GM23338 (cell line): ENCODE measurements at regions not wholly inside any gene's neighbourhood (a gene's known extent, or its start where the extent isn't known, plus 50 kb on each side); places are given as distances from the start of the nearest gene placed in this dataset.

ENCODE experiments used
- ATAC-seq: fragments of 200-7000 bp; cut with Tn5 transposase; 3 replicates; pipeline ENCODE4 v1.9.1; 2020
- DNase-seq: peaks from one replicate; pipeline ENCODE4 v3.0.0-alpha.2; 2015; ENCODE audit warnings: low spot score
- H2AFZ ChIP-seq: fragments of 200-600 bp; sonication (generic); 2 replicates; pipeline ENCODE4 v1.8.0; 2016; ENCODE audit warnings: antibody characterized with exemption, mild to moderate bottlenecking, moderate library complexity
- H3F3A ChIP-seq: fragments of 200-600 bp; sonication (generic); replicated peaks from 2 replicates; pipeline ENCODE4 v1.8.0; 2017; ENCODE audit warnings: antibody characterized with exemption, mixed run types, low read depth
- H3K27ac ChIP-seq: fragments of 200-600 bp; sonication (generic); 2 replicates; pipeline ENCODE4 v1.6.1; 2016; ENCODE audit warnings: low read depth
- H3K27me3 ChIP-seq: fragments of 200-600 bp; sonication (generic); 2 replicates; pipeline ENCODE4 v1.8.0; 2016; ENCODE audit warnings: mild to moderate bottlenecking, mixed run types, moderate library complexity; ENCODE audit not compliant: insufficient read depth
- H3K36me3 ChIP-seq: fragments of 200-600 bp; sonication (generic); 2 replicates; pipeline ENCODE4 v1.8.0; 2016; ENCODE audit warnings: mild to moderate bottlenecking; ENCODE audit not compliant: insufficient read depth
- H3K4me1 ChIP-seq: fragments of 200-600 bp; sonication (generic); 2 replicates; pipeline ENCODE4 v1.8.0; 2016; ENCODE audit warnings: mild to moderate bottlenecking, moderate library complexity; ENCODE audit not compliant: insufficient read depth
- H3K4me2 ChIP-seq: fragments of 200-600 bp; sonication (generic); 2 replicates; pipeline ENCODE4 v1.7.1; 2017; ENCODE audit warnings: mixed run types
- H3K4me3 ChIP-seq: fragments of 200-600 bp; sonication (generic); 2 replicates; pipeline ENCODE4 v1.6.1; 2016; ENCODE audit warnings: mixed run types
- H3K79me2 ChIP-seq: fragments of 200-600 bp; sonication (generic); replicated peaks from 2 replicates; pipeline ENCODE4 v1.8.0; 2017; ENCODE audit warnings: mild to moderate bottlenecking; ENCODE audit not compliant: insufficient read depth
- H3K9me2 ChIP-seq: fragments of 200-600 bp; sonication (generic); 2 replicates; pipeline ENCODE4 v1.8.0; 2017; ENCODE audit not compliant: insufficient read depth
- H4K20me1 ChIP-seq: fragments of 200-600 bp; sonication (generic); replicated peaks from 2 replicates; pipeline ENCODE4 v1.8.0; 2017; ENCODE audit warnings: mild to moderate bottlenecking; ENCODE audit not compliant: insufficient read depth
- H3K27ac Mint-ChIP-seq: 2 replicates; pipeline ENCODE4 v1.8.0; 2020; ENCODE audit warnings: inconsistent platforms, mild to moderate bottlenecking, moderate library complexity, mixed read lengths
- H3K27me3 Mint-ChIP-seq: 3 replicates; pipeline ENCODE4 v1.8.0; 2022; ENCODE audit warnings: low read depth, mild to moderate bottlenecking, moderate library complexity, mixed read lengths, inconsistent platforms; ENCODE audit not compliant: insufficient read depth, poor library complexity
- H3K36me3 Mint-ChIP-seq: 3 replicates; pipeline ENCODE4 v1.8.0; 2021; ENCODE audit warnings: low read depth, mild to moderate bottlenecking, inconsistent platforms, moderate library complexity, mixed read lengths
- H3K4me1 Mint-ChIP-seq: 3 replicates; pipeline ENCODE4 v1.8.0; 2020; ENCODE audit warnings: mild to moderate bottlenecking, inconsistent platforms, mixed read lengths
- H3K4me3 Mint-ChIP-seq: 3 replicates; pipeline ENCODE4 v1.8.0; 2021; ENCODE audit warnings: moderate library complexity, mild to moderate bottlenecking, inconsistent platforms, mixed read lengths
- H3K9me3 Mint-ChIP-seq: 3 replicates; pipeline ENCODE4 v1.8.0; 2020; ENCODE audit warnings: moderate library complexity, mild to moderate bottlenecking, inconsistent platforms, mixed read lengths
- CREB1 ChIP-seq: fragments of 250-450 bp; sonication (Bioruptor Pico); IDR thresholded peaks from 2 replicates; pipeline ENCODE4 v1.5.0; 2020; ENCODE audit warnings: low read depth, mild to moderate bottlenecking, moderate library complexity
- CTCF ChIP-seq, 2 experiments: fragments of 200-600 bp in 1 of 2; sonication (generic) in 1 of 2; conservative IDR thresholded peaks; 2 replicates each; pipeline versions ENCODE4 v1.5.1 to v1.6.1; 2016 to 2017; ENCODE audit warnings: antibody characterized with exemption in 2 of 2, low read depth in 2 of 2, mild to moderate bottlenecking in 2 of 2, moderate library complexity in 1 of 2
- ETS1 ChIP-seq: IDR thresholded peaks from 2 replicates; pipeline ENCODE4 v1.6.1; 2016; ENCODE audit warnings: antibody characterized with exemption
- EZH2 ChIP-seq: fragments of 200-600 bp; sonication (generic); IDR thresholded peaks from one replicate; pipeline ENCODE4 v1.8.0; 2017; ENCODE audit warnings: antibody characterized with exemption, mild to moderate bottlenecking, low read depth; ENCODE audit not compliant: unreplicated experiment
- EZH2phosphoT487 ChIP-seq: fragments of 200-600 bp; sonication (generic); IDR thresholded peaks from one replicate; pipeline ENCODE4 v1.8.1; 2018; ENCODE audit warnings: antibody characterized with exemption; ENCODE audit not compliant: unreplicated experiment
- JUNB ChIP-seq: IDR thresholded peaks from one replicate; pipeline ENCODE4 v1.6.1; 2016; ENCODE audit warnings: antibody characterized with exemption; ENCODE audit not compliant: unreplicated experiment
- NANOG ChIP-seq: IDR thresholded peaks from 2 replicates; pipeline ENCODE4 v1.6.1; 2016; ENCODE audit warnings: antibody characterized with exemption, borderline replicate concordance
- POLR2AphosphoS5 ChIP-seq: IDR thresholded peaks from 2 replicates; pipeline ENCODE4 v1.6.1; 2016; ENCODE audit warnings: antibody characterized with exemption, low read depth
- STAT1 ChIP-seq: IDR thresholded peaks from one replicate; pipeline ENCODE4 v1.6.1; 2016; ENCODE audit warnings: antibody characterized with exemption; ENCODE audit not compliant: unreplicated experiment
- ZNF114 ChIP-seq: fragments of 250-450 bp; sonication (Bioruptor Pico); IDR thresholded peaks from 2 replicates; pipeline ENCODE4 v1.5.0; 2020; ENCODE audit warnings: mild to moderate bottlenecking, moderate library complexity
- ZNF331 ChIP-seq: fragments of 250-450 bp; sonication (Bioruptor Pico); IDR thresholded peaks from 2 replicates; pipeline ENCODE4 v1.5.0; 2020; ENCODE audit warnings: low read depth, mild to moderate bottlenecking, moderate library complexity
- ZNF462 ChIP-seq: fragments of 250-450 bp; sonication (Bioruptor Pico); IDR thresholded peaks from 2 replicates; pipeline ENCODE4 v1.5.0; 2020; ENCODE audit warnings: mild to moderate bottlenecking, moderate library complexity

- TF ChIP-seq ZNF462 (CRISPR knock-in tag) (no peak), JUNB (no peak), STAT1 (no peak), NANOG (no peak), ETS1 (no peak), CREB1 (CRISPR knock-in tag) (no peak), ZNF114 (CRISPR knock-in tag) (no peak)
These were observed 237.2 kb downstream of the RNF152 start (continued) for GRCh38 chr18:61655630-61656029.

GRCh38 chr18:61653823-61654551 lies 238.8 kb downstream of the RNF152 start:
- no peak overlapping the region for H3K27ac ChIP-seq
- no peak for DNase-seq
- H3F3A ChIP-seq, result no peaks in the 10 kb centered on the region
- H3K27ac Mint-ChIP-seq, result no peak overlapping the region
- H3K27me3 Mint-ChIP-seq, result peaks cover 2% of the 10 kb centered on the region
- H3K36me3 Mint-ChIP-seq, result peaks cover 5% of the 10 kb centered on the region; the same call in 2 of the 3 replicates
- H3K79me2 ChIP-seq, result no peaks in the 10 kb centered on the region
- no peaks in the 10 kb centered on the region for H4K20me1 ChIP-seq
- no peak overlapping the region; the same call in 1 of the 2 replicates for H2AFZ ChIP-seq
- peaks cover 11% of the 10 kb centered on the region for H3K4me1 Mint-ChIP-seq
- no peaks in the 10 kb centered on the region for H3K27me3 ChIP-seq
- no peak overlapping the region for H3K4me2 ChIP-seq
- peak; percentile 43; the same call in 1 of the 3 replicates for ATAC-seq
- no peaks in the 10 kb centered on the region for H3K9me2 ChIP-seq
- H3K9me3 Mint-ChIP-seq, result peaks cover 6% of the 10 kb centered on the region; the same call in 2 of the 3 replicates
- H3K4me3 Mint-ChIP-seq, result no peak overlapping the region
- H3K4me3 ChIP-seq, result no peak overlapping the region
- H3K36me3 ChIP-seq, result no peaks in the 10 kb centered on the region
- no peaks in the 10 kb centered on the region for H3K4me1 ChIP-seq
- TF ChIP-seq ETS1, result no peak
- no peak for TF ChIP-seq STAT1
- no peak for TF ChIP-seq CTCF (conservative IDR thresholded peaks at IDR 0.05; ENCODE audit: low read depth in 2 of 2)
- TF ChIP-seq ZNF331 (CRISPR knock-in tag), result no peak
- no peak for TF ChIP-seq JUNB
- no peak for TF ChIP-seq POLR2AphosphoS5
- TF ChIP-seq ZNF114 (CRISPR knock-in tag), result no peak
- TF ChIP-seq EZH2, result no peak
- no peak for TF ChIP-seq EZH2phosphoT487
